ENCODE measurements at regions not wholly inside any gene's neighbourhood (a gene's known extent, or its start where the extent isn't known, plus 50 kb on each side); places are given as distances from the start of the nearest gene placed in this dataset.
"Not testable (repeated sequence)": the region's sequence is repeated elsewhere in the genome, so short reads cannot be mapped to it uniquely, and the experiment has no call there.

DNA sequence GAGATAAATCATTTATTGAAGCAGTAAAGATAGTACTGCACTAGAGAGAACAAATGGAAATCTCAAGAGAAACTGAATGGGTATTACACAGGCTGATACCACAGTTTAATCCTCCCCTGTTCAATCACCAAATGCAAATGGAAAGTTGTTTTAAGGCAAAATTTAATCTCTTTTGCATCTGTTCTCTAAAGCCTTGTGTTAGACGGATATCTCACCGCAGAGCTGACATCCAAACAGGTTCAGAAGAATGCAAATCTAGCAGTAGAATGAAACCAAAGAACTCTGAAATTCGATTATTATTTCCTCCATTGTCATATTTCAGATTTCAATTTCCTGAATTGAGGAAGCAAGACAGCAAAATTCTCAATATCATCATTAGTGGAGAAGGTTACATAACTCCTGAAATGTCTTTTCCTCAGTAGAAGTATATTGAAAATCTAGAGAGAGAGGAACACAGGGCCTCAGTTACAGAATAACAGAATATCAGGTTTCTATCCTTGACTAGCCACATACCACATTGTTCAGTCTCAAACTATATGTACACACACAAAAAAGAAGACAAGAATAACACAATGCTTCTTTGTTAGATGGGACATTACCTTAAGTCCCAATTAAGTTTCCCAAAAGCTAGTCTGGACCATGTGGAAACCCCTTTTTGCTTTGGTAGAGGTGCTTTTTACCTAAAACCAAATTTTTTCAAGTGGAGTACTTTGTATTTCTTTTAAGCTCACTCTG lies 94.1 kb upstream of the BANK1 start:
- 83 to 89% methylated on average over 3 of the region's 3 CpGs for WGBS, 2 donors
- Histone ChIP-seq H3K4me1 (ENCODE audit: control insufficient read depth in 5 of 5, insufficient read depth in 5 of 5, low read length in 5 of 5) (no peaks in the 10 kb centered on the region), H3K27me3 (ENCODE audit: control insufficient read depth in 3 of 3, insufficient read depth in 3 of 3, low read length in 2 of 3) (no peaks in the 10 kb centered on the region), H3K9me3 (ENCODE audit: control insufficient read depth in 4 of 4, insufficient read depth in 3 of 4, low read length in 3 of 4) (no peaks in the 10 kb centered on the region), H3K36me3 (ENCODE audit: control insufficient read depth in 4 of 4, insufficient read depth in 4 of 4, low read length in 4 of 4) (no peaks in the 10 kb centered on the region), H3K4me3 (no peak overlapping the region), H3K27ac (ENCODE audit: low read depth in 1 of 2, low read length in 1 of 2) (no peak overlapping the region), H3K9ac (ENCODE audit: insufficient read depth in 1 of 2, low read length in 2 of 2) (no peak overlapping the region)
- no peak for ATAC-seq (ENCODE audit: insufficient read depth, low FRiP score)
- no peak for TF ChIP-seq CTCF (IDR thresholded peaks at IDR 0.05; ENCODE audit: control extremely low read depth, extremely low read depth)
- DNase-seq = no peak

GRCh38 chr4:101695176-101695575 lies 95.4 kb upstream of the BANK1 start:
- DNase-seq = no peak
- no peaks in the 10 kb centered on the region for H3K36me3 ChIP-seq (ENCODE audit: control insufficient read depth in 4 of 4, insufficient read depth in 4 of 4, low read length in 4 of 4)
- H3K9me3 ChIP-seq (ENCODE audit: control insufficient read depth in 4 of 4, insufficient read depth in 3 of 4, low read length in 3 of 4) = no peaks in the 10 kb centered on the region
- no peak for TF ChIP-seq CTCF (IDR thresholded peaks at IDR 0.05; ENCODE audit: control extremely low read depth, extremely low read depth)
- no peak overlapping the region for H3K4me3 ChIP-seq
- ATAC-seq (ENCODE audit: insufficient read depth, low FRiP score) = no peak
- no peaks in the 10 kb centered on the region for H3K4me1 ChIP-seq (ENCODE audit: control insufficient read depth in 5 of 5, insufficient read depth in 5 of 5, low read length in 5 of 5)
- no peaks in the 10 kb centered on the region for H3K27me3 ChIP-seq (ENCODE audit: control insufficient read depth in 3 of 3, insufficient read depth in 3 of 3, low read length in 2 of 3)
- H3K27ac ChIP-seq (ENCODE audit: low read depth in 1 of 2, low read length in 1 of 2) = no peak overlapping the region
- H3K9ac ChIP-seq (ENCODE audit: insufficient read depth in 1 of 2, low read length in 2 of 2) = no peak overlapping the region

- H3K36me3 ChIP-seq (ENCODE audit: control insufficient read depth in 4 of 4, insufficient read depth in 4 of 4, low read length in 4 of 4); H3K4me3 ChIP-seq; H3K9ac ChIP-seq (ENCODE audit: insufficient read depth in 1 of 2, low read length in 2 of 2); ATAC-seq (ENCODE audit: insufficient read depth, low FRiP score); DNase-seq; H3K9me3 ChIP-seq (ENCODE audit: control insufficient read depth in 4 of 4, insufficient read depth in 3 of 4, low read length in 3 of 4); H3K4me1 ChIP-seq (ENCODE audit: control insufficient read depth in 5 of 5, insufficient read depth in 5 of 5, low read length in 5 of 5); H3K27me3 ChIP-seq (ENCODE audit: control insufficient read depth in 3 of 3, insufficient read depth in 3 of 3, low read length in 2 of 3); H3K27ac ChIP-seq (ENCODE audit: low read depth in 1 of 2, low read length in 1 of 2): not testable (repeated sequence)
- 85 to 89% methylated on average over 5 of the region's 5 CpGs for WGBS, 2 donors
Measured at GRCh38 chr4:101694403-101694802, 96.1 kb upstream of the BANK1 start.

GRCh38 chr4:101693842-101694398 lies 96.6 kb upstream of the BANK1 start:
- DNase-seq (no peak), ATAC-seq (ENCODE audit: insufficient read depth, low FRiP score) (no peak)
- H3K9me3 ChIP-seq (ENCODE audit: control insufficient read depth in 4 of 4, insufficient read depth in 3 of 4, low read length in 3 of 4) = no peaks in the 10 kb centered on the region
- no peak overlapping the region for H3K4me3 ChIP-seq
- no peak overlapping the region for H3K9ac ChIP-seq (ENCODE audit: insufficient read depth in 1 of 2, low read length in 2 of 2)
- TF ChIP-seq CTCF (IDR thresholded peaks at IDR 0.05; ENCODE audit: control extremely low read depth, extremely low read depth) = no peak
- 54 to 57% methylated on average over 6 of the region's 6 CpGs for WGBS, 2 donors
- no peaks in the 10 kb centered on the region for H3K36me3 ChIP-seq (ENCODE audit: control insufficient read depth in 4 of 4, insufficient read depth in 4 of 4, low read length in 4 of 4)
- H3K4me1 ChIP-seq (ENCODE audit: control insufficient read depth in 5 of 5, insufficient read depth in 5 of 5, low read length in 5 of 5) = no peaks in the 10 kb centered on the region
- H3K27me3 ChIP-seq (ENCODE audit: control insufficient read depth in 3 of 3, insufficient read depth in 3 of 3, low read length in 2 of 3) = no peaks in the 10 kb centered on the region
- H3K27ac ChIP-seq (ENCODE audit: low read depth in 1 of 2, low read length in 1 of 2) = no peak overlapping the region

All from lung (tissue), 11 donors.